ENCODE measurements at regions not wholly inside any gene's neighbourhood (a gene's known extent, or its start where the extent isn't known, plus 50 kb on each side); places are given as distances from the start of the nearest gene placed in this dataset.

DNA sequence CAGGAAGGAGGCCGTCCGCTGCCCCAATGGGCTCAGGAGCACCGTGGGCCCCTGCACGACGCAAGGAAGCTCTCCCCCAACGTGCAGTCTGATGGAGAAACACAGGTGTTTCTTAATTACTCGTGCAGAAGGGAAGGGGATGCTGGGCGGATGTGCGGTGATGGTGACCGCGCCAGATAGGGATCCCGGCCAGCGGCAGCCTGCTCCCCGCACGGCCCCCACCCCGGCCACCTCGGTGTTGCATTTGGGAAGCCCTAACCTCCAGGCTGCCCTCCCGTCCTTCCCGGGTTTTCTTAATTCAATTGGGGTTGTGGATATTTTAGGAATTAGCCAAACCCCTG lies 254.4 kb downstream of the ZNF536 start:
- Histone ChIP-seq H3K27ac (ENCODE audit: low read length) (no peak overlapping the region), H3K27me3 (ENCODE audit: control insufficient read depth, insufficient read depth, low read length) (no peaks in the 10 kb centered on the region; the same call in 1 of the 2 replicates), H3K9me3 (ENCODE audit: control insufficient read depth, insufficient read depth, low read depth, low read length) (no peaks in the 10 kb centered on the region), H3K4me1 (ENCODE audit: control insufficient read depth, insufficient read depth, low read length) (no peaks in the 10 kb centered on the region), H3K4me3 (ENCODE audit: low read depth in 2 of 2, low read length in 2 of 2) (no peak overlapping the region), H3K36me3 (ENCODE audit: control insufficient read depth, insufficient read depth, low read length) (no peaks in the 10 kb centered on the region)
- intact Hi-C loops (cut with micrococcal nuclease; ENCODE audit: unreplicated experiment), result no loop called here
- no peak for DNase-seq (ENCODE audit: low read depth, low spot score)
- ATAC-seq, result no peak
- in situ Hi-C loops (cut with HindIII; ENCODE audit: low pct_unique_long_range_greater_than_20kb, low sequenced_read_pairs), result no loop called here
- TF ChIP-seq, protein P1, sequence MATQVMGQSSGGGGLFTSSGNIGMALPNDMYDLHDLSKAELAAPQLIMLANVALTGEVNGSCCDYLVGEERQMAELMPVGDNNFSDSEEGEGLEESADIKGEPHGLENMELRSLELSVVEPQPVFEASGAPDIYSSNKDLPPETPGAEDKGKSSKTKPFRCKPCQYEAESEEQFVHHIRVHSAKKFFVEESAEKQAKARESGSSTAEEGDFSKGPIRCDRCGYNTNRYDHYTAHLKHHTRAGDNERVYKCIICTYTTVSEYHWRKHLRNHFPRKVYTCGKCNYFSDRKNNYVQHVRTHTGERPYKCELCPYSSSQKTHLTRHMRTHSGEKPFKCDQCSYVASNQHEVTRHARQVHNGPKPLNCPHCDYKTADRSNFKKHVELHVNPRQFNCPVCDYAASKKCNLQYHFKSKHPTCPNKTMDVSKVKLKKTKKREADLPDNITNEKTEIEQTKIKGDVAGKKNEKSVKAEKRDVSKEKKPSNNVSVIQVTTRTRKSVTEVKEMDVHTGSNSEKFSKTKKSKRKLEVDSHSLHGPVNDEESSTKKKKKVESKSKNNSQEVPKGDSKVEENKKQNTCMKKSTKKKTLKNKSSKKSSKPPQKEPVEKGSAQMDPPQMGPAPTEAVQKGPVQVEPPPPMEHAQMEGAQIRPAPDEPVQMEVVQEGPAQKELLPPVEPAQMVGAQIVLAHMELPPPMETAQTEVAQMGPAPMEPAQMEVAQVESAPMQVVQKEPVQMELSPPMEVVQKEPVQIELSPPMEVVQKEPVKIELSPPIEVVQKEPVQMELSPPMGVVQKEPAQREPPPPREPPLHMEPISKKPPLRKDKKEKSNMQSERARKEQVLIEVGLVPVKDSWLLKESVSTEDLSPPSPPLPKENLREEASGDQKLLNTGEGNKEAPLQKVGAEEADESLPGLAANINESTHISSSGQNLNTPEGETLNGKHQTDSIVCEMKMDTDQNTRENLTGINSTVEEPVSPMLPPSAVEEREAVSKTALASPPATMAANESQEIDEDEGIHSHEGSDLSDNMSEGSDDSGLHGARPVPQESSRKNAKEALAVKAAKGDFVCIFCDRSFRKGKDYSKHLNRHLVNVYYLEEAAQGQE (IDR thresholded peaks at IDR 0.05; ENCODE audit: insufficient read depth in 1 of 2, low read depth in 2 of 2, low read length in 1 of 2), result no peak
- TF ChIP-seq, protein P2, sequence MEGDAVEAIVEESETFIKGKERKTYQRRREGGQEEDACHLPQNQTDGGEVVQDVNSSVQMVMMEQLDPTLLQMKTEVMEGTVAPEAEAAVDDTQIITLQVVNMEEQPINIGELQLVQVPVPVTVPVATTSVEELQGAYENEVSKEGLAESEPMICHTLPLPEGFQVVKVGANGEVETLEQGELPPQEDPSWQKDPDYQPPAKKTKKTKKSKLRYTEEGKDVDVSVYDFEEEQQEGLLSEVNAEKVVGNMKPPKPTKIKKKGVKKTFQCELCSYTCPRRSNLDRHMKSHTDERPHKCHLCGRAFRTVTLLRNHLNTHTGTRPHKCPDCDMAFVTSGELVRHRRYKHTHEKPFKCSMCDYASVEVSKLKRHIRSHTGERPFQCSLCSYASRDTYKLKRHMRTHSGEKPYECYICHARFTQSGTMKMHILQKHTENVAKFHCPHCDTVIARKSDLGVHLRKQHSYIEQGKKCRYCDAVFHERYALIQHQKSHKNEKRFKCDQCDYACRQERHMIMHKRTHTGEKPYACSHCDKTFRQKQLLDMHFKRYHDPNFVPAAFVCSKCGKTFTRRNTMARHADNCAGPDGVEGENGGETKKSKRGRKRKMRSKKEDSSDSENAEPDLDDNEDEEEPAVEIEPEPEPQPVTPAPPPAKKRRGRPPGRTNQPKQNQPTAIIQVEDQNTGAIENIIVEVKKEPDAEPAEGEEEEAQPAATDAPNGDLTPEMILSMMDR (IDR thresholded peaks at IDR 0.05), result no peak
- TF ChIP-seq POLR2AphosphoS5 (IDR thresholded peaks at IDR 0.05; ENCODE audit: low read depth, low read length), result no peak
- CTCF ChIA-PET, result no interaction called here
- no TSS peak for BruUV-seq (replicated peaks)
- POLR2A ChIA-PET, result no interaction called here

DNA sequence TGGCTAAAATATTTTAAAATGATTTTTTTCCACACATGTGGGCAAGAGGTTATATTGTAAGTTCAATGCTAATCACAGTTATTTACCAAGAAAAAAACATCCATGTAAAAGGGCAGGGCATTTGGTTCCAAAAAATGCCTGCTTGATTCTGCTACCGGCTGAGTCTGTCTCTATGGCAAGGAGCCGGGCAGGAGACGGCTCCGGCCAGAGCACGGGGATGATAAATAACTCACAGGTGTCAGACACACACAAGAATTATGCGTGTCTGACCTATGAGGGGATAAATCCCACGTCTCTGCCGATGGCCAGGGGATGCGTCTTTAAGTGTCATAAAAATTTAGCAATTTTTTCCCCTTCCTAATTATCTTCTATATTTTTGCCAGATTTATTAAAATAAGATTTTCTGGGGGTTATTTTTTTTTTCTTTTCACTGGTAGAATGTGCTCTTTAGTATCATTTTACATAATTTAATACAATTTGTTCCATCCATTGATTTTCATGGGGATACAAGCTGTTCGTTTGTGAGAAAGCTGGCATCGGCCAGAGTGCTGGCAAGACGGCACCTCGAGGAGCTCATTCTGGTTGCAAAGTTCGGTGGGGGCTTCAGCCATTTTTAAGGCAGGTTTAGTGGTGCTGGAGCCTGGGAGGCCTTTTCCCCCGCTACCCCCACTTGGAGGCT lies 253.9 kb downstream of the ZNF536 start:
- ATAC-seq, result no peak
- Histone ChIP-seq H3K27me3 (ENCODE audit: control insufficient read depth, insufficient read depth, low read length) (no peaks in the 10 kb centered on the region; the same call in 1 of the 2 replicates), H3K4me3 (ENCODE audit: low read depth in 2 of 2, low read length in 2 of 2) (no peak overlapping the region), H3K27ac (ENCODE audit: low read length) (no peak overlapping the region), H3K9me3 (ENCODE audit: control insufficient read depth, insufficient read depth, low read depth, low read length) (no peaks in the 10 kb centered on the region), H3K36me3 (ENCODE audit: control insufficient read depth, insufficient read depth, low read length) (no peaks in the 10 kb centered on the region), H3K4me1 (ENCODE audit: control insufficient read depth, insufficient read depth, low read length) (no peaks in the 10 kb centered on the region)
- in situ Hi-C loops (cut with HindIII; ENCODE audit: low pct_unique_long_range_greater_than_20kb, low sequenced_read_pairs) (no loop called here), intact Hi-C loops (cut with micrococcal nuclease; ENCODE audit: unreplicated experiment) (no loop called here)
- TF ChIP-seq, protein P2 (IDR thresholded peaks at IDR 0.05), result no peak
- TF ChIP-seq SIN3A (IDR thresholded peaks at IDR 0.05; ENCODE audit: borderline replicate concordance, insufficient read depth, low read depth, low read length) (no peak), TCF7L2 (IDR thresholded peaks at IDR 0.05; ENCODE audit: low read depth, low read length) (no peak), POLR2AphosphoS5 (IDR thresholded peaks at IDR 0.05; ENCODE audit: low read depth, low read length) (no peak)
- TF ChIP-seq, protein P1 (IDR thresholded peaks at IDR 0.05; ENCODE audit: insufficient read depth in 1 of 2, low read depth in 2 of 2, low read length in 1 of 2), result no peak
- ChIA-PET CTCF (no interaction called here), POLR2A (no interaction called here)
- no peak for DNase-seq (ENCODE audit: low read depth, low spot score)
- no TSS peak for BruUV-seq (replicated peaks)

Measured in Panc1 (cell line).